ENCODE measurements at regions not wholly inside any gene's neighbourhood (a gene's known extent, or its start where the extent isn't known, plus 50 kb on each side); places are given as distances from the start of the nearest gene placed in this dataset.

GRCh38 chr16:85971902-85972638 is 73.1 kb downstream of the IRF8 start:
- no peak for DNase-seq

DNA sequence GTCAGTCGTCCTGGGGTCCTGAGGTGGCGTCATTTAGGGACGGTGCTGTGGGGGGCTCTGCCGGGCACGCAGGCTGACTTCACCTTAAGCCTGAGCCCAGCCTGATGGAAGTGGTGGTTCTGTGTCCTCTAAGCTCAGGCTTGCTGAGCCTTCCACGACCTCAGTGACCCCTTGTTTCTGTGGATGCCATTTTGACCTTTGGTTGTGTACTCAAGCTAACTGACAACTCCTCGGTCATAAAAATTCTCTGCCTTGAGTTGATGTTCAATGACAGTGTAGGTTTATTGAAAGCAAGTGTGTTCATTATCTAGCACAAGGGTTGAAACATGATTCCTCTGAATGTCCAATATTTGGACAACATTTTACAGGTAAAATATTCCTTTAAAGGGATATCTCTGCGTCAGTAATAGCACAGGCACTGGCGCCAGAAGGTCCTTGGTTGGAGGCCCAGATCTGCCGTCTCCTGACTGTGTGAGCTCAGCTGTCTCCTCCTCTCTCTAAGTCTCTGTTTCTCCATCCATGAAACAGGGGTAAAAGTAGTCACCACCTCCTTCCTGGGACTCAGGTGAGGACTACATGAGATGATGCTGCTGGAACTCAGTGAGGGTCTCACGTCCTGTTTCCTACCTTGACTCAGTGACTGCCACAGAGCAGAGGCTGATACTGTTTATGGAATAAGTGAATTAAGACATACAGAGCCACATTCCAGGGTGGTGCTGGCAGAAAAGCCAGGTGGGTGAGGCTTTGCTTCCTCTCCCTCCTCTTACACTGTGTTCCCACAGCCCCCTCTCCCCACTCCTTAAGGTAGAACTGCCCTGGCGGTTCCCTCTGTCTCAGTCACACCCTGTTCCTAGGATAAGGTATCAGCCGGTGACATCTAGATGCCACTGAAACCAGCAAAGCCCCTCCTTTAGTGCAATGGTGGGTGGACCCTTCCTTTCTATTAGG is 75.7 kb downstream of the IRF8 start:
- DNase-seq, result no peak

GRCh38 chr16:85975451-85975981 is 76.6 kb downstream of the IRF8 start:
- no peak for DNase-seq

DNA sequence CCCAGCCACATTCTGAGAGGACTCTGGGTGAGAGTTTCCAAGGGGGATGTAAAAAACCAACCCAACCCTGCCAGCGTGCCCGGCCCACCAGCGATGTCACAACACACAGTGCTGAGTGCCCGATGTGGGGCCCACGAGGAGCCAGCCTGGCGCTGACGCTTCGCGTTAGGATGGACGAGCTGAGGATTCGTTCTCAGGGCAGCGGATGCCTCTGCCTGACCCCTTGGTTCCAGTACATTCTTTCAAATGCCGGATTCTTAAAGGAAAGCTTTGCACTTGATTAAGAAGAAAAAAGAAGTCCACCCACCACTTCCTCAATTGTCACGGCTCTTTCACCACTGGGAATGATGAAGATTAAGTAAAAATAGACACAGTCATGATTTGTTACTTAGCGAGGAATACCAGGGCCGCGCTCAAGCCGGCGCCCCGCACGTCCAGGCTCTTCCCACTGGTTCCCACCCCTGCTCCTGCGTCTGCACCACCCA is 79.4 kb downstream of the IRF8 start:
- DNase-seq, result peak; percentile 91

DNA sequence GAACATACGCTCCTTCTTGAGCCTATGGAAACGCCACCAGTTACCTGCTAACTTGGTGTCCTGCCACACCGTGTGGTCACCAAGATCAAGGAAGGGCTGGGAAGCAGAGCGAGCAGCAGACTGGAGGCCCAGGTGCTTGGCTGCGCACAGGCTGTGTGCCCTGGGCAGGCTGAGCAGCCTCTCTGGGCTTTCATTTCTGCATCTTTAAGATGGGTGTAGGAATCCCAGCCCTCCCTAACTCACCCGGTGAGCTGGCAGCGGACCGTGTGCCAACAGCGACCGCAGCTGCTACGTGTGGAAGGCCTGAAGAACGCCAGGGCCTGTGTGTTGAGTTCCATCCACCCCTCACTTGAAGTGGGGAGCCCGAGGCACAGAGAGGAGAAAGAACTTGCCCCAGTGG is 80.0 kb downstream of the IRF8 start:
- DNase-seq, result no peak

DNA sequence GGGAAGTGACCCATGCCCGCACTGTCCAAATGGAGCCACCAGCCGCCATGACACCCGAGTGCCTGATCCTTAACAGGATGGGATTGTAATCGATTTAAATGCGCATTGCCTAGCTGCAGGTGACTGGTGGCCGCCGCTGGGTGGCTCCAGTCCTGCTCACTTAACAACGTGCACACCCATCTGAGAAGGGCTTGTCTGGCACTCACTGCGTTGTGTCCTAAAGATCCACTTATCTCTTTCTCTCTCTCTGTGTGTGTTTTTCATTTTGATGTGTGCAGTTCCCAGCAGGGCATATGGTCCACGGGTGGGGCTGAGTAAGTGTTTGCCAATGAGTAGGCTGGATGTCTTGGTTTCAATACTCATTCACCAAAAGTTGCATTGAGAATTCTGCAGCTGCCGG is 80.6 kb downstream of the IRF8 start:
- DNase-seq, result peak; percentile 43

DNA sequence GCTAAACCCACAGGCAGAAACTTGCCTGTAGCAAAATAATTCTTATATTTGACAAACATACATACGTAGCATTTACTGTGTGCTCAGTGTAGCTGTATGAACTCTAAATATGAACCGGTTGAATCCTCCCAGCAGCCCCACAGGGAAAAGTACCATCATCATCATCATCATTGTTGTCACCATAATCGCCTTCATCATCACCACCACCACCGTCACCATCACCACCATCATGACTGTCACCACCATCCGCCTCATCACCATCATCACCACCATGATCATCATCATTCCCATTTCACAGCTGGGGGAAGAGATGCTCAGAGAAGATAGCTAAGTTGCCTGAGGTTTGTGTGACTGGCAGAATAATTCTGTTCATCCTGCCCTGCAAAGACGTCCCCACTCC is 81.7 kb downstream of the IRF8 start:
- peak; percentile 54 for DNase-seq

GRCh38 chr16:85981826-85982562 is 83.0 kb downstream of the IRF8 start:
- DNase-seq, result no peak

DNA sequence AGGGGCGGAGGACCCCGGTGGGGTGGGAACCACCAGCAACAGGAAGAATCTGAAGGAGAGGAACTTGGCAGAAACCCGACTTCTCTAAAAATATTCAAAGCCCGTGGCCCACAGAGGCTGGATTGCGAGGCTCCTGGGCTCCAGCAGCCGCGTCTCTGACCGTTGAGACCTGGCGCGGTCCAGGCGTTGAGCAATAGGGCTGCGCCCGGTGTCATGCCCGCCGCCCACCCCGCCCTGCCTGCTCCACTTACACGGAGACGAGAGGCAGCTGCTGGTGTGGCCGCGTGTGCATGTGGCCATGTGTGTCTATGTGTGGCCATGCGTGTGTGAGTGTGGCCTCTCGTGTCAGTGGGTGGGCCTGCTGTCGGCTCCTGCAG is 83.6 kb downstream of the IRF8 start:
- DNase-seq, result peak; percentile 75

GRCh38 chr16:85983064-85983463 is 84.1 kb downstream of the IRF8 start:
- no peak for DNase-seq

GRCh38 chr16:85983606-85984230 is 84.8 kb downstream of the IRF8 start:
- peak; percentile 37 for DNase-seq

- no peak for DNase-seq
Measured at GRCh38 chr16:85984231-85984880, 85.4 kb downstream of the IRF8 start.

- DNase-seq, result peak; percentile 89
Measured at GRCh38 chr16:85984947-85985451, 86.0 kb downstream of the IRF8 start.

DNA sequence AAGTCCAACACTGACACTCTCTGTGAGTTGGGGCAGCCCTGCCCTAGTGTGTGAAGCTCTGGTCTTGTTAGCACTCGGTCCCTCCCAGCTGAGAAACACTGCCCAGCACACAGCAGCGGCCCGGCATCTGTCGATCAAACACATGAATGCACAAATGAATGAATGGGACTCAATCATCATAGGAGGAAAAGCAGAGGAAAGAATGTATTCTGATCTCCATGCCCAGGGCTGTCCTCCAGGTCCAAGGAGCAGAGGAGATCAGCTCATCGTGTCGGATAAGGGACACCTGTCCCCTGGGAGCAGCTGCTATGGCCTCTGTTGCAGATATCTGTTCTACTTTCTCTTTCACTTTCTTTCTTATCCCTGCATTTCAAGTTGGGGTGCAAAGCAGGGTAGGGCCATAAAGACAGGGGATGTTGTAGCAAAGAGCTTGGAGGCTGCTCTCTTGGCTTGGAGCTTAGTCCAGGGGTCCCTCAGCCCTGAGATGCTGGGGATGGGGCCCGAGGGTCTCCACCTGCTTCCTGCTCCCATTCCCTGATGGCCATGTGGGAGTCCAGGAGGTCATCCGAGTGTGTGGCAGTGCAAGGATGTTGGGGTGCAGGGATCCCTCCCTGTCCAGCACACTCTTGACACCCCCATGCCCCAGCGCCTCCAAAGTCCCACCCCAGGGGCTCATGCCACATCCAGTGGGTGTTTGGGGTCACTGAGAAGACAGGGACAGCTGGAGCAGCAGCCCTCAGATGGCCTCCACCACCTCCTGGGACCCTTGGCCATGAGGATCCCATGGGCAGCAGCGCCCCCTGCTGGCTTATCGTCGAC is 88.2 kb downstream of the IRF8 start:
- DNase-seq, result peak; percentile 48

- DNase-seq, result no peak
Measured at GRCh38 chr16:85987750-85988078, 88.8 kb downstream of the IRF8 start.

DNA sequence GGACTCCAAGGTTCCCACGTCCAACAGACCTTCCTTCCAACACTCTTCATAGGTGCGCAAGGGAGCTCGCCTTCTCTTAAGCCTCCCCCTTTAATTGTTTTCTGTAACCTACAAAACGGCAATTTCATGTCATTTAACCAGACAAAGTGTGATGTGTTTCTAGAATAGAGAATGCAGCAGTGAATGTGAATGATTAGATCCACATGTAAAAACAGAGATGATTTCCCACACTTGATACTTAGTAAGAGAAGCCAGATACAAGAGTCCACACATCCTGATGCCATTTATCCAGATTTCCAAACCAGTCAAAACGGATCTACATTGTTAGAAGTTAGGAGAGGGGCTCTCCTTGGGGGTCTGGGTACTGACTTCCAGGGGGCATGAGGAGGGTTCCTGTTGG is 89.3 kb downstream of the IRF8 start:
- DNase-seq, result no peak

DNA sequence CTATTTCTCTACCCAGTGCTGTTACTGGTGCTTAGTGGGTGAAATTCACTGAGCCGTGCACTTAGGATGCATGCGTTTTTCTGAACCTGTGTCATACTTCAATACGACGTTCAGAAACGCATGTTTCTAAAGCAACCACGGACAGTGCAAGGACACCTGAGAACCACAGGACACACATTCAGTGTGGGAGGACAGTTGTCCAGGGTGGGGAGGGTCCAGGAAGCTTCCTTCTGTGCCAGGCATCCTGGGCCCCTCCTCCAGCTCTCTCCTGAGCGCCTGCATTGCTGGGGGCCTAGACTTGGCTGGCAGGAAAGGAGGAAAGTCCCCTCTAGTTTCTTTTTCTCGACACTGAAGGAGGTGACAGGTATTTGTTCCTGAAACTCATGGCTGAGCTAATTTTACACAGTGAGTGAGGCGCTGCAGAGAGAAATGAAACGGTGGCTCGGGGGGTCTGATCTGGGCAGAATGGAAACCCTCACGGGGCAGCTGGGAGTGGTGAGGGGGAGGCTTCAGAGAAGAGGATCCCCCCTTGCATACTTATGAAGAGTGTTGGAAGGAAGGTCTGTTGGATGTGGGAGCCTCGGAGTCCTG is 89.9 kb downstream of the IRF8 start:
- no peak for DNase-seq

GRCh38 chr16:85989376-85989775 is 90.4 kb downstream of the IRF8 start:
- no peak for DNase-seq

DNA sequence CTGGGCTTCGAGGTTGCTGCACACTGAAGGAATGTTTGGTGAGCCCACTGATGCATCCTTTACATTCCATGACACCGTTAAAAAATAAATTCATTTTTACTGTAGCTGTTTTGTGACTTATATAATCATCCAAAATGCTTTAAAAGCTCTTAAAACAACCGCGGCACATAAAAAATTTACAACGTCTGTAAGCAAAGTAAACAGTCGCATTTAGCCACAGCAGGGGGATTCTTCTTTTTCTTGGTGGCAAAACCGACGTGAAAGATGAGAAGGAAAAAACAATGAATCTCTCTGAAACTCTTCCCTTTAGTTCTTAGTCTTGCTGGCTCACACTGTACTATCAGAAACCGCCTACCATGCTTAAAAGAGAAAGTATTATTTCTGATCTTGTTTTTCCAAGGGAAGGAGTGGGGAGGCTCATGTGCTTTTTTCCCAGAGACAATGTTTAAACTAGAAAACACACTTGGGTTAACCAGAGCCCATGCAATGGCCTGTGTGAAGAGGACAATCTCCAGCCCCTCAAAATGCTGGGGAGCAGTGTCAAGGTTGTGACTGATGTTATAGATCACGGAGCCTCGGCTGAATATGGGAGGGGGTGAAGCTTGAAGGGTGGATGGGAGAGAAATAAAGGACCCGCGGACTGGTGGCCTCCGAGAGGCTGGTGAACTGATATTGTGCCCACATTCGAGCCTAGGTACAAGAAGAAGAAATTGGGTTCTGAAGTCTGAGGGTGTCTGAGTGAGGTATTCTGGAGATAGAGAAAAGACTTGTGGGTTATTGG is 91.1 kb downstream of the IRF8 start:
- DNase-seq, result no peak

- DNase-seq, result no peak
Measured at GRCh38 chr16:85990861-85991301, 91.9 kb downstream of the IRF8 start.

Measured in suppressor macrophage treated with lipopolysaccharide for 4 hours (primary cell).